MM.1S (cell line): ENCODE measurements at regions not wholly inside any gene's neighbourhood (a gene's known extent, or its start where the extent isn't known, plus 50 kb on each side); places are given as distances from the start of the nearest gene placed in this dataset.

ENCODE experiments used
- DNase-seq: peaks from one replicate; pipeline ENCODE4 v3.0.0-alpha.2; 2015
- H2AFZ ChIP-seq: fragments of 300-600 bp; sonication (generic); 2 replicates; pipeline ENCODE4 v1.6.0; 2016; ENCODE audit warnings: antibody characterized with exemption, low read length
- H3F3A ChIP-seq: fragments of 300-600 bp; sonication (generic); 2 replicates; pipeline ENCODE4 v1.6.1; 2016; ENCODE audit warnings: mild to moderate bottlenecking, antibody characterized with exemption, low read length, moderate library complexity, mixed read lengths; ENCODE audit not compliant: insufficient read depth
- H3K27ac ChIP-seq: fragments of 300-600 bp; sonication (generic); 2 replicates; pipeline ENCODE4 v1.5.1; 2016; ENCODE audit warnings: mild to moderate bottlenecking, low read length
- H3K27me3 ChIP-seq: fragments of 300-600 bp; sonication (generic); replicated peaks from 2 replicates; pipeline ENCODE4 v1.6.0; 2016; ENCODE audit warnings: low read length; ENCODE audit not compliant: insufficient read depth
- H3K36me3 ChIP-seq: fragments of 300-600 bp; sonication (generic); replicated peaks from 2 replicates; pipeline ENCODE4 v1.6.1; 2016; ENCODE audit warnings: mild to moderate bottlenecking, low read length, mixed read lengths; ENCODE audit not compliant: insufficient read depth
- H3K4me1 ChIP-seq: fragments of 300-600 bp; sonication (generic); 2 replicates; pipeline ENCODE4 v1.6.1; 2016; ENCODE audit warnings: low read length, mixed read lengths
- H3K4me2 ChIP-seq: fragments of 300-600 bp; sonication (generic); 2 replicates; pipeline ENCODE4 v1.6.0; 2016; ENCODE audit warnings: low read depth, low read length
- H3K4me3 ChIP-seq: fragments of 300-600 bp; sonication (generic); 2 replicates; pipeline ENCODE4 v1.5.1; 2016; ENCODE audit warnings: low read length, mixed read lengths
- H3K79me2 ChIP-seq: fragments of 300-600 bp; sonication (generic); 2 replicates; pipeline ENCODE4 v1.6.1; 2016; ENCODE audit warnings: mixed run types, low read length, mixed read lengths
- H3K9ac ChIP-seq: fragments of 300-600 bp; sonication (generic); 2 replicates; pipeline ENCODE4 v1.6.1; 2016; ENCODE audit warnings: low read length, mixed read lengths
- H3K9me2 ChIP-seq: fragments of 300-600 bp; sonication (generic); replicated peaks from 2 replicates; pipeline ENCODE4 v1.6.1; 2016; ENCODE audit warnings: mild to moderate bottlenecking, low read length, mixed read lengths; ENCODE audit not compliant: insufficient read depth
- H3K9me3 ChIP-seq: fragments of 300-600 bp; sonication (generic); replicated peaks from 2 replicates; pipeline ENCODE4 v1.6.1; 2016; ENCODE audit warnings: mild to moderate bottlenecking, low read length, mixed read lengths; ENCODE audit not compliant: insufficient read depth
- H4K20me1 ChIP-seq: fragments of 300-600 bp; sonication (generic); 2 replicates; pipeline ENCODE4 v1.6.1; 2016; ENCODE audit warnings: mild to moderate bottlenecking, low read length, moderate library complexity, mixed read lengths; ENCODE audit not compliant: insufficient read depth
- EZH2 ChIP-seq: fragments of 300-600 bp; sonication (generic); optimal IDR thresholded peaks from 2 replicates; pipeline ENCODE3; 2017; ENCODE audit warnings: low read depth, mild to moderate bottlenecking, antibody characterized with exemption, low read length, mixed read lengths
- EZH2phosphoT487 ChIP-seq: fragments of 300-600 bp; sonication (generic); IDR thresholded peaks from 2 replicates; pipeline ENCODE4 v1.6.1; 2018; ENCODE audit warnings: antibody characterized with exemption, low read length
- TF ChIP-seq, protein P1 (sequence below): fragments of 300-600 bp; sonication (generic); IDR thresholded peaks from 2 replicates; pipeline ENCODE4 v1.5.1; 2016; ENCODE audit warnings: antibody characterized with exemption, low read length, mixed read lengths

DNA sequence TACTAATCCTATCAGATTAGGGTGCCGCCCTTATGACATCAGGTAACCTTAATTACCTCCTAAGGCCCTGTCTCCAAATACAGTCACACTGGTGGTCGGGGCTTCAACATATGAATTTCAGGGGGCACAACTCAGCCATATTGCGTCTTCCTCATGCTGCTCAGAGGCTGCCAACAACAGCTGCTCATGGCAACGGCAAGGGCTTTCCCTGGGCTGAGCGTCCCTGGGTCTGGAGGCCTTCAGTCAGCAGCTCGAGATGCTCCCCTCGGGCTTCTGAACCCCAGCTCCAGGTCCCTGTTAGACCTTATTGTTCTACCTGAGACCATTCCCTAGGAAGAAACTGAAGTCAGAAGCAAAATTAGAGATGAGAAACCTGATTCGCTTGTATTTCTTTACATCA, 157.2 kb downstream of the TMEM132E start:
- Histone ChIP-seq H3K27ac (no peak overlapping the region), H3K4me3 (no peak overlapping the region), H3F3A (no peaks in the 10 kb centered on the region), H3K9me2 (no peaks in the 10 kb centered on the region), H3K9ac (no peak overlapping the region), H3K27me3 (no peaks in the 10 kb centered on the region; the same call in 1 of the 2 replicates), H3K36me3 (no peaks in the 10 kb centered on the region), H4K20me1 (no peaks in the 10 kb centered on the region), H3K9me3 (no peaks in the 10 kb centered on the region), H3K79me2 (no peaks in the 10 kb centered on the region), H3K4me1 (no peaks in the 10 kb centered on the region), H2AFZ (no peak overlapping the region), H3K4me2 (no peak overlapping the region)
- TF ChIP-seq EZH2phosphoT487 (no peak), EZH2 (no peak)
- TF ChIP-seq, protein P1, sequence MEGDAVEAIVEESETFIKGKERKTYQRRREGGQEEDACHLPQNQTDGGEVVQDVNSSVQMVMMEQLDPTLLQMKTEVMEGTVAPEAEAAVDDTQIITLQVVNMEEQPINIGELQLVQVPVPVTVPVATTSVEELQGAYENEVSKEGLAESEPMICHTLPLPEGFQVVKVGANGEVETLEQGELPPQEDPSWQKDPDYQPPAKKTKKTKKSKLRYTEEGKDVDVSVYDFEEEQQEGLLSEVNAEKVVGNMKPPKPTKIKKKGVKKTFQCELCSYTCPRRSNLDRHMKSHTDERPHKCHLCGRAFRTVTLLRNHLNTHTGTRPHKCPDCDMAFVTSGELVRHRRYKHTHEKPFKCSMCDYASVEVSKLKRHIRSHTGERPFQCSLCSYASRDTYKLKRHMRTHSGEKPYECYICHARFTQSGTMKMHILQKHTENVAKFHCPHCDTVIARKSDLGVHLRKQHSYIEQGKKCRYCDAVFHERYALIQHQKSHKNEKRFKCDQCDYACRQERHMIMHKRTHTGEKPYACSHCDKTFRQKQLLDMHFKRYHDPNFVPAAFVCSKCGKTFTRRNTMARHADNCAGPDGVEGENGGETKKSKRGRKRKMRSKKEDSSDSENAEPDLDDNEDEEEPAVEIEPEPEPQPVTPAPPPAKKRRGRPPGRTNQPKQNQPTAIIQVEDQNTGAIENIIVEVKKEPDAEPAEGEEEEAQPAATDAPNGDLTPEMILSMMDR: no peak
- DNase-seq: no peak

DNA sequence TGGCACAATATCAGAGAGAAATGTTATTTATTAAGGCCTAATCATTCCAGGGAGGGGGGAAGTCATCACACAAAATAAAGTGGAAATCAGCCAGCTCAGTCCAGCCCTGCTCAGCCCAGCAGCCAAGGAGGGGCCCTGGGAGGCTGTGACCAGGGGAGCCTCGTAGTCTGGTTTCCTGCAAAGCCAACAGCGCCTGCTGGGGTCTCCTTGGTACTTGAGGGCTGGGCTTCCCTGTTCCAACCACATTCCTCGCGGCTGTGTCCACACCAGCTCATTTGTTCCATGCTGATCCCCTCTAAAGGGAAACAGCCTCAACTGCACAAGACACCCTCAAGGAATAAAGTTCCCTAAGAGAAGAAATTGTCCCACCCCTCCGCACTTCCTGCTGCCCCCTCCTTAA, 154.0 kb downstream of the TMEM132E start:
- TF ChIP-seq EZH2 (no peak), EZH2phosphoT487 (no peak)
- H4K20me1 ChIP-seq: no peaks in the 10 kb centered on the region
- DNase-seq: no peak

DNA sequence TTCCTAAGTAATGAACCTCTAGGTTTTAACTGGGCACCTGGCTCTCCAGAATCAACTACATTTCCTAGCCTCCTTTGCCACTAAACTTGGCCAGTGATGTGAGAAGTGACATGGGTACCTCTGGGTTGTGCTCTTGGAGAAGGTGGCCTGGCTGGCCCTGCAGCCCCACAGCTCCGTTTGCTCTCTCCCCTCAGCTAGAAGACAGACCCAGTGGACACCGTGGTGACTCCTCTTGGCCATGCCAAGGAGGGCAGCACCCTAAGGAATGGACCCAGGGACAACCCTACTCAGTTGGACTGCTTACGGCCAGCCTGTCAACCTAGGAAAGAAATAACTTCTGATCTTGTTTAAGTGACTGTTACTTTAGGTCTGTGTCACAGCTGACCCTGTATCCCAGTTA, 151.4 kb downstream of the TMEM132E start:
- no peaks in the 10 kb centered on the region for H3K36me3 ChIP-seq
- TF ChIP-seq, protein P1: no peak
- TF ChIP-seq EZH2phosphoT487 (no peak), EZH2 (no peak)
- DNase-seq: no peak
- H3K9me2 ChIP-seq: no peaks in the 10 kb centered on the region
- no peak overlapping the region for H3K4me2 ChIP-seq
- H3K9ac ChIP-seq: no peak overlapping the region
- no peak overlapping the region for H3K27ac ChIP-seq
- no peak overlapping the region for H3K4me3 ChIP-seq
- H3F3A ChIP-seq: no peaks in the 10 kb centered on the region
- no peaks in the 10 kb centered on the region for H3K27me3 ChIP-seq
- no peaks in the 10 kb centered on the region for H3K79me2 ChIP-seq
- no peaks in the 10 kb centered on the region for H3K9me3 ChIP-seq
- H4K20me1 ChIP-seq: no peaks in the 10 kb centered on the region
- no peak overlapping the region for H2AFZ ChIP-seq
- H3K4me1 ChIP-seq: no peaks in the 10 kb centered on the region

More for the DNA sequence above, 154.0 kb downstream of the TMEM132E start:
- Histone ChIP-seq H2AFZ (no peak overlapping the region), H3K36me3 (no peaks in the 10 kb centered on the region), H3K79me2 (no peaks in the 10 kb centered on the region), H3K9me2 (no peaks in the 10 kb centered on the region), H3K4me1 (no peaks in the 10 kb centered on the region), H3K9me3 (no peaks in the 10 kb centered on the region), H3K4me3 (no peak overlapping the region), H3K27ac (no peak overlapping the region), H3F3A (no peaks in the 10 kb centered on the region), H3K4me2 (no peak overlapping the region), H3K27me3 (no peaks in the 10 kb centered on the region; the same call in 1 of the 2 replicates), H3K9ac (no peak overlapping the region)

DNA sequence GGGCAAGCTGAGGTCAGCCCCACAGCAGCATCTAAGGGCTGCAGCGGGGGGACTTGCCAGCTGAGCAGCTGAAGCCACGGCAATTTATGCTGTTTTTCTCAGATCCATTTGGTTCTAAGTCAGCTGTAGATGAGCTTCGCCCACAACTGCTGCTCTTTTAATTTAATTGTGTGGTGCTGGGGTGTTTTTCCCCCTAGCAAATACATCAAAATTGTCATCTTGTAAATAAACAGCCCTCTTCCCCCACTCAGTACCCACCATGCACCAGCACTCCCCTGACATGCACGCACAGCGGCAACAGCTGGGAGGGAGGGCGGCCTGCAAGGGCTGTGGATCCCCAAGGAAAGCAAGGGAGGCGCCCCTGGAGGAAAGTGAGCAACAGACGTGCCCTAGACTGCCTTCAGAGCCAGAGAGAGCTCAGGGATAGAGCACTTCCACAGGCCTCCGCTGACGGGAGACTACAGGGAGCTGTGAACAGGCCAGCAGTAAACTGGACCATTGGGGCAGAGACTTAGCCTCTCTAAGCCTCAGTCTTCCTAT, 149.5 kb downstream of the TMEM132E start:
- no peak overlapping the region for H3K9ac ChIP-seq
- no peaks in the 10 kb centered on the region for H3K4me1 ChIP-seq
- H3K4me2 ChIP-seq: no peak overlapping the region
- no peak overlapping the region for H3K4me3 ChIP-seq
- TF ChIP-seq, protein P1: no peak
- TF ChIP-seq EZH2phosphoT487 (no peak), EZH2 (no peak)
- H3K36me3 ChIP-seq: no peaks in the 10 kb centered on the region
- no peak overlapping the region for H2AFZ ChIP-seq
- no peaks in the 10 kb centered on the region for H3K9me3 ChIP-seq
- no peaks in the 10 kb centered on the region for H3F3A ChIP-seq
- no peaks in the 10 kb centered on the region for H3K9me2 ChIP-seq
- no peaks in the 10 kb centered on the region for H3K79me2 ChIP-seq
- H4K20me1 ChIP-seq: no peaks in the 10 kb centered on the region
- no peaks in the 10 kb centered on the region for H3K27me3 ChIP-seq
- DNase-seq: no peak
- no peak overlapping the region for H3K27ac ChIP-seq
